GM12872 (cell line): ENCODE measurements at regions not wholly inside any gene's neighbourhood (a gene's known extent, or its start where the extent isn't known, plus 50 kb on each side); places are given as distances from the start of the nearest gene placed in this dataset.

Experiments
- CTCF ChIP-seq: IDR thresholded peaks from 3 replicates; pipeline ENCODE4 v1.5.1; 2011; ENCODE audit warnings: low read depth, mild to moderate bottlenecking, low read length, moderate library complexity; ENCODE audit not compliant: insufficient read depth

GRCh38 chr11:8323161-8323935, 59.7 kb upstream of the LMO1 start:
- TF ChIP-seq CTCF, result no peak

DNA sequence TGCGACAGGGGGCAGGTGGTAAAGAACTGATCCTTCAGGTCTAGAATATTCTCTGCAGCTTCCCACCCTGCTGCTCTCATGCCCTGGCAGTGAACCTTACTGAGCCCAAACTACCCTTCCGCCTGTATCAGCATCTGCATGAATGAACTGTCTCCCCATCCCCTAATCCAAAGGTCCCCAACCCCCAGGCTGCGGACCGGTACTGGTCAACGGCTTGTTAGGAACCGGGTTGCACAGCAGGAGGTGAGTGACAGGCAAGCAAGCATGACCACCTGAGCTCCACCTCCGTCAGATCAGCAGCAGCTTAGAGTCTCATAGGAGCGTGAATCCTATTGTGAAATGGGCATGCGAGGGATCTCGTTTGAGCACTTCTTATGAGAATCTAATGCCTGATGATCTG, 58.2 kb upstream of the LMO1 start:
- TF ChIP-seq CTCF, result no peak

DNA sequence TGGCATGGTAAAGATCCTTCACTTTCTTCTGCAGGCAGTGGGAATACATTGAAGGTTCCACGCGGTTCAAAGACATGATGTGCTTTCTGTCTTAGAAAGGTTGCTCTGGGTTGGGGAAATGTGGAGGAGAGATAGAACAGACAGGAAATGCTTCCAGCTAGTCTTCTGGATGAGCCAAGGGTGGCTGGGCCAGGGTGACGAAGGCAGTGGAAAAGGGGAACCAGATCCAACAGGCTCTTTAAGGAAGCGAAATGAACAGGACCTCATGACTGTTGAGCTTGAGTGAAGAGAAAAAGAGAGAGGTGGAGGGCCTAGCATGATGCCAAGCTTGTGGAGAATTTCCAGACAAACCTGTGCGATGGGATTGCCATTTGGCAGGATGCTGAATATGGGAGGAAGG, 56.4 kb upstream of the LMO1 start:
- TF ChIP-seq CTCF, result no peak

GRCh38 chr11:8318536-8318935, 54.9 kb upstream of the LMO1 start:
- TF ChIP-seq CTCF, result peak; percentile 45; the same call in 2 of the 3 replicates

GRCh38 chr11:8317159-8317558, 53.5 kb upstream of the LMO1 start:
- no peak for TF ChIP-seq CTCF

DNA sequence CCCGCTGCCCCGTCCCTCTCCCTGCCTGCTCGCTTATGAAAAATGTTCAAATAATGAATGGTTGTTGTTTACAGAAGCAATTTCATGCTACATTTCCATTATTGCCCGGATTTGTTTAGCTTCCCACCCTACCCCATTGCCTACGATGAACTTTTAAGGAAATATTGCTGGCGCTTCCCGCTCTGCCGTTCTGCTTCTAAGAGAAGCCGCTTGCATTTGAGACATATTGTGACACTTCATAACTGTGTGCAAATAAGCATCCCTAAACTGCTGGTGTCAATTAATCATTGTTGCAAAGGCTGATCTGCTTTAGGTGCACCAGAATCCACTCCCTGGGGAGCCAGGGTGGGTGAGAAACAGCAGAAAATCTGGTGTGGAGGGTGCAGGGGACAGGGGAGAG, 52.3 kb upstream of the LMO1 start:
- TF ChIP-seq CTCF, result no peak

DNA sequence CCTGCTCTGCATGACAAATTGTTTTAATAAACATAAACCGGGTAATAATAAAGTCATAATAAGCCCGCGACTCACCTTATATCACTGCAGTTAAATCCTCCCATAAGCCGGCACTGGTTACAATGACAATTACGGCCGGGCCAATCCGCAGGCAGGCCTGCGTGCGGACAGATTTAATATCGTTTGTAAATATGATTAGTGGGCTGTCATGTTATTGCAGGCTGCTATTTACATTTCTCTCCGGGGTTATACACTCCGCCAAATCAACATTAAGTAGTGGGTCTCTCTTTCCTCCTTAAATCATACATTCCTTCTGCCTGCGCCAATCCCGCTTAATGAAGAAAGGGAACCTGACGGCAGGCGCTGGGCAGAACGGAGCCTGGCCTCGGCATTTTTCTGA, 51.8 kb upstream of the LMO1 start:
- TF ChIP-seq CTCF, result no peak
